ENCODE measurements at regions not wholly inside any gene's neighbourhood (a gene's known extent, or its start where the extent isn't known, plus 50 kb on each side); places are given as distances from the start of the nearest gene placed in this dataset.
"Not testable (repeated sequence)": the region's sequence is repeated elsewhere in the genome, so short reads cannot be mapped to it uniquely, and the experiment has no call there.

- ChIA-PET CTCF (no interaction called here), POLR2A (no interaction called here)
- H3K36me3 Mint-ChIP-seq (ENCODE audit: low read depth), result no peaks in the 10 kb centered on the region
- TF ChIP-seq, protein P1, sequence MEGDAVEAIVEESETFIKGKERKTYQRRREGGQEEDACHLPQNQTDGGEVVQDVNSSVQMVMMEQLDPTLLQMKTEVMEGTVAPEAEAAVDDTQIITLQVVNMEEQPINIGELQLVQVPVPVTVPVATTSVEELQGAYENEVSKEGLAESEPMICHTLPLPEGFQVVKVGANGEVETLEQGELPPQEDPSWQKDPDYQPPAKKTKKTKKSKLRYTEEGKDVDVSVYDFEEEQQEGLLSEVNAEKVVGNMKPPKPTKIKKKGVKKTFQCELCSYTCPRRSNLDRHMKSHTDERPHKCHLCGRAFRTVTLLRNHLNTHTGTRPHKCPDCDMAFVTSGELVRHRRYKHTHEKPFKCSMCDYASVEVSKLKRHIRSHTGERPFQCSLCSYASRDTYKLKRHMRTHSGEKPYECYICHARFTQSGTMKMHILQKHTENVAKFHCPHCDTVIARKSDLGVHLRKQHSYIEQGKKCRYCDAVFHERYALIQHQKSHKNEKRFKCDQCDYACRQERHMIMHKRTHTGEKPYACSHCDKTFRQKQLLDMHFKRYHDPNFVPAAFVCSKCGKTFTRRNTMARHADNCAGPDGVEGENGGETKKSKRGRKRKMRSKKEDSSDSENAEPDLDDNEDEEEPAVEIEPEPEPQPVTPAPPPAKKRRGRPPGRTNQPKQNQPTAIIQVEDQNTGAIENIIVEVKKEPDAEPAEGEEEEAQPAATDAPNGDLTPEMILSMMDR (IDR thresholded peaks at IDR 0.05), result no peak
- H3K9me3 Mint-ChIP-seq, result no peaks in the 10 kb centered on the region
- H3K4me3 Mint-ChIP-seq, result no peak overlapping the region
- H3K27me3 Mint-ChIP-seq, result no peaks in the 10 kb centered on the region
- intact Hi-C loops (cut with micrococcal nuclease), result no loop called here
- H3K4me1 Mint-ChIP-seq, result peaks cover 4% of the 10 kb centered on the region
- no peak for ATAC-seq (ENCODE audit: low read depth)
- H3K27ac Mint-ChIP-seq, result no peak overlapping the region
- DNase-seq, result no peak
Measured at GRCh38 chr5:50576265-50576664, 90.2 kb upstream of the PARP8 start.

DNA sequence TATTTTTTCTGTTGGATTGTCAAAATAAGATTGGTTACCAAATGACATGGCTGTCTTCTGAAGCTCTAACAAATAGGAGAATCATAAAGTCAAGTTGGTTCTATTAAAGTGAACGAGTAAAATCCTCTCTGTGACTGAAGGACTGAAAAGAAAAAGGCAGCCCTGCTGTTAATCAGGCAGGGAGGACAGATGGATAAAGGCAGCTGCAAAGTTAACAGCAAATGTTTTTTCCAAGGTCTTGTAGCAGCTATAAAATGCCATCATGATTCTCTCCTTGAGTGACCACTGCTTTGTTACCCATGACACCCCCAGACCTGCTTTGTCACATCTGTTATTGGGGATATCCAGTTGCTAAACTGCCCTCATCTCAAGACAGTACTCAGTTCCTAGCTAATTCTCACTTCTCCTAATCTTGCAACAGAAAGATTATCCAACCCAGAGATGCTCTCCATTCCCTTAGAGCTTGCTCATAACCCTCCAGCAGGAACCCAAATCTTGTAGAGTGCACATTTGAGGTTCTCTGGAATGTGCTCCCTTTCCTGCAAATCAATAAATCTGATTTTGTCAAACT lies 89.7 kb upstream of the PARP8 start:
- CTCF ChIA-PET, result no interaction called here
- Mint-ChIP-seq H3K4me1 (peaks cover 4% of the 10 kb centered on the region), H3K4me3 (no peak overlapping the region), H3K36me3 (ENCODE audit: low read depth) (no peaks in the 10 kb centered on the region), H3K9me3 (no peaks in the 10 kb centered on the region), H3K27me3 (no peaks in the 10 kb centered on the region), H3K27ac (no peak overlapping the region)
- intact Hi-C loops (cut with micrococcal nuclease), result no loop called here
- DNase-seq (no peak), ATAC-seq (ENCODE audit: low read depth) (no peak)
- POLR2A ChIA-PET, result no interaction called here
- TF ChIP-seq, protein P1 (IDR thresholded peaks at IDR 0.05), result no peak

- DNase-seq (no peak), ATAC-seq (ENCODE audit: low read depth) (no peak)
- Mint-ChIP-seq H3K4me3 (no peak overlapping the region), H3K27ac (no peak overlapping the region), H3K36me3 (ENCODE audit: low read depth) (no peaks in the 10 kb centered on the region), H3K4me1 (peaks cover 4% of the 10 kb centered on the region), H3K27me3 (no peaks in the 10 kb centered on the region), H3K9me3 (no peaks in the 10 kb centered on the region)
- CTCF ChIA-PET, result no interaction called here
- intact Hi-C loops (cut with micrococcal nuclease), result no loop called here
- TF ChIP-seq, protein P1 (IDR thresholded peaks at IDR 0.05), result no peak
- POLR2A ChIA-PET, result interaction anchor here (0.6 kb wide), 1 partner anchor 78 kb away, joined by 10 read pairs; no protein-coding TSS in a partner anchor
Measured at GRCh38 chr5:50580506-50580905, 85.9 kb upstream of the PARP8 start.

DNA sequence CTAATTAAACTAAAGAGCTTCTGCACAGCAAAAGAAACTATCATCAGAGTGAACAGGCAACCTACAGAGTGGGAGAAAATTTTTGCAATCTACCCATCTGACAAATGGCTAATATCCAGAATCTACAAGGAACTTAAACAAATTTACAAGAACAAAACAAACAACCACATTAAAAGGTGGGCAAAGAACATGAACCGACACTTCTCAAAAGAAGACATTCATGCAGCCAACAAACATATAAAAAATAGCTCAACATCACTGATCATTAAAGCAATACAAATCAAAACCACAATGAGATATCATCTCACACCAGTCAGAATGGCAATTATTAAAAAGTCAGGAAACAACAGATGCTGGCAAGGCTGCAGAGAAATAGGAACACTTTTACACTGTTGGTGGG lies 84.6 kb upstream of the PARP8 start:
- H3K4me3 Mint-ChIP-seq; H3K36me3 Mint-ChIP-seq (ENCODE audit: low read depth); ATAC-seq (ENCODE audit: low read depth); intact Hi-C loops (cut with micrococcal nuclease); H3K27ac Mint-ChIP-seq; DNase-seq; H3K4me1 Mint-ChIP-seq; H3K9me3 Mint-ChIP-seq; POLR2A ChIA-PET; H3K27me3 Mint-ChIP-seq; CTCF ChIA-PET: not testable (repeated sequence)

DNA sequence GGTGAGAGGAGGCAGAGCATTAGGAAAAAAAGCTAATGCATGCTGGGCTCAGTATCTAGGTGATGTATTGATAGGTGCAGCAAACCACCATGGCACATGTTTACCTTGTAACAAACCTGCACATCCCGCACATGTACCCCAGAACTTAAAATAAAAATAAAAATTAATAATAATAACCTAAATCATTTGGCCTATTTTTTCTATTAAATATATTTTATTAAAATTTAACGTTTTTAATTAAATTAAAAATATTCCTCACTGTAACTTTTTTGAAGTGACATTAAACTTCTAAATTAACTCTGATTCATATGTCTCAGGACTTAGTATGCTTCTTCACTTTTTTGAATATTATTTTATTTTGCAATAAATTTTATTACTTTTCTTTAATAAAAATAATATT lies 83.7 kb upstream of the PARP8 start:
- intact Hi-C loops (cut with micrococcal nuclease), result no loop called here
- H3K27ac Mint-ChIP-seq, result no peak overlapping the region
- CTCF ChIA-PET, result no interaction called here
- no peak for ATAC-seq (ENCODE audit: low read depth)
- no peak for DNase-seq
- no peaks in the 10 kb centered on the region for H3K27me3 Mint-ChIP-seq
- H3K4me1 Mint-ChIP-seq, result no peaks in the 10 kb centered on the region
- no peaks in the 10 kb centered on the region for H3K9me3 Mint-ChIP-seq
- no peak overlapping the region for H3K4me3 Mint-ChIP-seq
- TF ChIP-seq, protein P1 (IDR thresholded peaks at IDR 0.05), result no peak
- POLR2A ChIA-PET, result no interaction called here
- no peaks in the 10 kb centered on the region for H3K36me3 Mint-ChIP-seq (ENCODE audit: low read depth)

DNA sequence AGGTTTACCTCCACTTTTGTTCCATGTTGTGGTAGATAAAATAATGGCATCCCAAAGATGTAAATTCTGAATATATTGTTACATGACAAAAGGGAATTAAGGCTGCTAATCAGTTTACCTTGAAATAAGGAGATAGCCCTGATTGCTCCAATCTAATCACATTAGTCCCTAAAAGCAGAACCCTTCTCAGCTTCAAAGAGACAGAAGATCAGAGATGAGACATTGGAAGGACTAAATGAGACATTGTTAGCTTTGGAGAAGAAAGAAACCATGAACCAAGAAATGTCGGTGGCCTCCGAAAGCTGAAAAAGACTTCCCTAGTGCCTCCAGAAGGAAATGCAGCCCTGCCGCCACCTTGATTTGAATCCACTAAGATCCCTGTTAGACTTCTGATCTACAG lies 82.8 kb upstream of the PARP8 start:
- H3K9me3 Mint-ChIP-seq, result no peaks in the 10 kb centered on the region
- H3K27ac Mint-ChIP-seq, result no peak overlapping the region
- intact Hi-C loops (cut with micrococcal nuclease), result no loop called here
- ATAC-seq (ENCODE audit: low read depth) (no peak), DNase-seq (no peak)
- TF ChIP-seq, protein P1 (IDR thresholded peaks at IDR 0.05), result no peak
- no peaks in the 10 kb centered on the region for H3K27me3 Mint-ChIP-seq
- no peak overlapping the region for H3K4me3 Mint-ChIP-seq
- POLR2A ChIA-PET, result no interaction called here
- H3K4me1 Mint-ChIP-seq, result no peaks in the 10 kb centered on the region
- H3K36me3 Mint-ChIP-seq (ENCODE audit: low read depth), result no peaks in the 10 kb centered on the region
- CTCF ChIA-PET, result no interaction called here

DNA sequence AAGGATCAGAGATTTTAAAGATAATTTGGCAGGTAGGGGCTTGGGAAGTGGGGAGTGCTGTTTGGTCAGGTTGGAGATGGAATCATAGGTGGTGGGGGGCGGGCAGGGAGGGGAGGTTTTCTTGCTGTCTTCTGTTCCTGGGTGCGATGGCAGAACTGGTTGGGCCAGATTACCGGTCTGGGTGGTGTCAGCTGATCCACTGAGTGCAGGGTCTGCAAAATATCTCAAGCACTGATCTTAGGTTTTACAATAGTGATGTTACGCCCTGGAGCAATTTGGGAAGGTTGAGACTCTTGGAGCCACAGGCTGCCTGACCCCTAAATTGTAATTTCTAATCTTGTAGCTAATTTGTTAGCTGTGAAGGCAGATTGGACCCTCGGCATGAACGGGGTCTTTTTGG lies 78.0 kb upstream of the PARP8 start:
- H3K4me3 Mint-ChIP-seq; intact Hi-C loops (cut with micrococcal nuclease); H3K27me3 Mint-ChIP-seq; H3K36me3 Mint-ChIP-seq (ENCODE audit: low read depth); CTCF ChIA-PET; H3K27ac Mint-ChIP-seq; DNase-seq; H3K9me3 Mint-ChIP-seq; H3K4me1 Mint-ChIP-seq; ATAC-seq (ENCODE audit: low read depth); POLR2A ChIA-PET: not testable (repeated sequence)

- H3K9me3 Mint-ChIP-seq; H3K27me3 Mint-ChIP-seq; H3K36me3 Mint-ChIP-seq (ENCODE audit: low read depth); H3K4me1 Mint-ChIP-seq; ATAC-seq (ENCODE audit: low read depth); CTCF ChIA-PET; H3K27ac Mint-ChIP-seq; intact Hi-C loops (cut with micrococcal nuclease); H3K4me3 Mint-ChIP-seq; DNase-seq; POLR2A ChIA-PET: not testable (repeated sequence)
Measured at GRCh38 chr5:50590444-50591189, 75.8 kb upstream of the PARP8 start.

Measured in activated B cell treated with CpG ODN at 0.5 μM for 24 hours (primary cell).